Endothelial cell of umbilical vein (primary cell): ENCODE measurements at regions not wholly inside any gene's neighbourhood (a gene's known extent, or its start where the extent isn't known, plus 50 kb on each side); places are given as distances from the start of the nearest gene placed in this dataset.
"Not testable (repeated sequence)": the region's sequence is repeated elsewhere in the genome, so short reads cannot be mapped to it uniquely, and the experiment has no call there.

Source experiments
- BruUV-seq: library from RNA; stranded (reverse); fragments of 400-500 nt; replicated peaks from 2 replicates; lab custom pipeline; 2021; lab: Mats Ljungman, UMichigan
- CTCF ChIA-PET: fragments of 300-600, 350-600 bp; sonication (Branson Sonifier 250); formaldehyde crosslinking; loops from one replicate; lab custom pipeline; 2021; ENCODE audit warnings: antibody characterized with exemption, inconsistent platforms; lab: Charles Lee
- POLR2A ChIA-PET: fragments of 300-600, 350-600 bp; sonication (Branson Sonifier 250); formaldehyde crosslinking; loops from one replicate; lab custom pipeline; 2021; ENCODE audit warnings: antibody characterized with exemption, inconsistent platforms; lab: Charles Lee
- DNase-seq: peaks from one replicate; pipeline ENCODE4 v3.0.0-alpha.2; 2011; ENCODE audit warnings: low read depth, low spot score
- FAIRE-seq: peaks from 2 replicates; lab custom pipeline; 2011; peaks lifted over from hg19 to GRCh38; lab: Jason Lieb, UNC
- H2AFZ ChIP-seq: 2 replicates; pipeline ENCODE4 v1.6.0; 2012; ENCODE audit warnings: low read depth, low read length, control low read depth, inconsistent platforms
- H3K27ac ChIP-seq: 2 replicates; pipeline ENCODE4 v1.5.1; 2011; ENCODE audit warnings: low read depth, mild to moderate bottlenecking, control low read depth, low read length, moderate library complexity; ENCODE audit not compliant: insufficient read depth
- H3K27me3 ChIP-seq, 2 experiments: 2 replicates each; pipeline versions ENCODE4 v1.6.0 to v1.6.1; 2011; ENCODE audit warnings: low read length in 2 of 2, mixed read lengths in 1 of 2; ENCODE audit not compliant: control insufficient read depth in 2 of 2, insufficient read depth in 2 of 2
- H3K36me3 ChIP-seq, 2 experiments: 2 replicates in 1 of 2; 3 replicates in 1 of 2; pipeline ENCODE4 v1.5.1; 2011; ENCODE audit warnings: low read length in 2 of 2, mild to moderate bottlenecking in 1 of 2, moderate library complexity in 1 of 2; ENCODE audit not compliant: control insufficient read depth in 2 of 2, insufficient read depth in 2 of 2; ENCODE audit errors: extremely low read depth in 1 of 2
- H3K4me1 ChIP-seq: 3 replicates; pipeline ENCODE4 v1.5.1; 2011; ENCODE audit warnings: mild to moderate bottlenecking, low read length; ENCODE audit not compliant: control insufficient read depth, insufficient read depth; ENCODE audit errors: extremely low read depth
- H3K4me2 ChIP-seq: 2 replicates; pipeline ENCODE4 v1.6.1; 2011; ENCODE audit warnings: low read length, control low read depth, mixed read lengths; ENCODE audit not compliant: insufficient read depth
- H3K4me3 ChIP-seq, 3 experiments: fragments of 200-600 bp in 1 of 3; sonication (generic), shearing (Covaris generic) in 1 of 3; replicated peaks in 1 of 3; 2 replicates each; pipeline ENCODE4 v1.5.1; 2011 to 2016; ENCODE audit warnings: control low read depth in 3 of 3, low read length in 3 of 3, mild to moderate bottlenecking in 2 of 3, inconsistent platforms in 1 of 3, low read depth in 1 of 3, moderate library complexity in 1 of 3; ENCODE audit not compliant: insufficient read depth in 1 of 3
- H3K79me2 ChIP-seq: 2 replicates; pipeline ENCODE4 v1.6.0; 2012; ENCODE audit warnings: low read length, inconsistent platforms; ENCODE audit not compliant: control insufficient read depth, insufficient read depth
- H3K9ac ChIP-seq: replicated peaks from 2 replicates; pipeline ENCODE3; 2011; ENCODE audit warnings: low read length, control low read depth; ENCODE audit not compliant: insufficient read depth; ENCODE audit errors: extremely low read depth
- H3K9me1 ChIP-seq: replicated peaks from 3 replicates; pipeline ENCODE4 v1.6.0; 2011; ENCODE audit warnings: mild to moderate bottlenecking, low read length; ENCODE audit not compliant: control insufficient read depth, insufficient read depth; ENCODE audit errors: extremely low read depth
- H3K9me3 ChIP-seq: replicated peaks from 2 replicates; pipeline ENCODE4 v1.5.1; 2012; ENCODE audit warnings: low read length, inconsistent platforms; ENCODE audit not compliant: control insufficient read depth, insufficient read depth
- H4K20me1 ChIP-seq: replicated peaks from 2 replicates; pipeline ENCODE3; 2011; ENCODE audit warnings: mild to moderate bottlenecking, low read length; ENCODE audit not compliant: control insufficient read depth, insufficient read depth; ENCODE audit errors: extremely low read depth
- EZH2 ChIP-seq: IDR thresholded peaks from 2 replicates; pipeline ENCODE4 v1.6.1; 2012; ENCODE audit warnings: borderline replicate concordance, low read depth, mild to moderate bottlenecking, moderate library complexity, low read length, inconsistent platforms; ENCODE audit not compliant: severe bottlenecking
- FOS ChIP-seq: IDR thresholded peaks from 2 replicates; pipeline ENCODE4 v1.6.1; 2011; ENCODE audit warnings: mild to moderate bottlenecking, low read length, moderate library complexity, borderline replicate concordance; ENCODE audit not compliant: insufficient read depth
- GATA2 ChIP-seq: IDR thresholded peaks from 2 replicates; pipeline ENCODE4 v1.7.0; 2011; ENCODE audit warnings: low read depth, mild to moderate bottlenecking, moderate library complexity, mixed read lengths, low read length; ENCODE audit not compliant: insufficient read length, insufficient read depth
- JUN ChIP-seq: IDR thresholded peaks from 2 replicates; pipeline ENCODE4 v1.6.1; 2011; ENCODE audit warnings: borderline replicate concordance, low read depth; ENCODE audit not compliant: insufficient read length, insufficient read depth
- MAX ChIP-seq: IDR thresholded peaks from 2 replicates; pipeline ENCODE4 v1.6.1; 2011; ENCODE audit not compliant: insufficient read depth, insufficient read length
- MYC ChIP-seq: IDR thresholded peaks from one replicate; pipeline ENCODE4 v1.6.1; 2011; ENCODE audit warnings: mild to moderate bottlenecking, low read depth, low read length
- POLR2A ChIP-seq: IDR thresholded peaks from 2 replicates; pipeline ENCODE4 v1.6.1; 2012; ENCODE audit warnings: low read depth, mild to moderate bottlenecking, control low read depth, low read length
- POLR2AphosphoS5 ChIP-seq: IDR thresholded peaks from 2 replicates; pipeline ENCODE4 v1.6.1; 2012; ENCODE audit warnings: low read depth, mild to moderate bottlenecking, control low read depth, low read length, moderate library complexity; ENCODE audit not compliant: insufficient read depth
- dilution Hi-C: fragments of 300-500 bp; cut with MboI; formaldehyde crosslinking; loops from one replicate; pipeline ENCODE4 v1.15.0; 2019; ENCODE audit warnings: low sequenced_read_pairs; ENCODE audit not compliant: extremely low pct_ligation_motif_present
- intact Hi-C: fragments of 100-400 bp; cut with micrococcal nuclease; formaldehyde crosslinking; loops from one replicate; pipeline ENCODE4 v1.10.0; 2022
- TF ChIP-seq, protein P1 (sequence below), 2 donors: IDR thresholded peaks; 1 replicate in 1 of 2; 2 replicates in 1 of 2; pipeline ENCODE4 v1.5.1; 2011; ENCODE audit warnings: low read length in 2 of 2, mild to moderate bottlenecking in 2 of 2, moderate library complexity in 2 of 2, control low read depth in 1 of 2, inconsistent platforms in 1 of 2, low read depth in 1 of 2; ENCODE audit not compliant: insufficient read depth in 1 of 2; ENCODE audit errors: extremely low read depth in 1 of 2

DNA sequence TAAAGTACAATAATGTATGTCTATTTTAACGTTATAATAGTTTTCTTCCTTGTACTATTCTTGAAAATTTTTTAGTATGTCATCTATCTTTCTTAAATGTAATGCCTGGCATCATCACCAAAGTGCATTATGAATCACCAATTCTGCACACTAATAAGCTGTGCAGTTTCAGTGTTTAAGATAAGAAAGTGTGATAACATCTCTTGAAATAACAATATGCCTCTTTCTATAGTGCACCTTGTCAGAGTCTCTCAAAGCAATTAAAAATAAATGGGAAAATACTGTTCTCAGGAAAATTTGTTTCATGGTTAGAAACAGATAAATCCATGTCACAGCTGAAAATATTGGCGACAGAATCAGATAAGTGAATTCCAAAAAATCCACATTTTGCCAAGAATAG is 457.4 kb upstream of the PCDH10 start:
- no peaks in the 10 kb centered on the region for H3K27me3 ChIP-seq
- FAIRE-seq = no peak
- no peak for TF ChIP-seq EZH2
- TF ChIP-seq GATA2 = peak; percentile 58
- peak; percentile 16 for TF ChIP-seq FOS
- TF ChIP-seq JUN = no peak
- no peak overlapping the region for H2AFZ ChIP-seq
- H4K20me1 ChIP-seq = no peaks in the 10 kb centered on the region
- CTCF ChIA-PET = interaction anchor here (1.0 to 1.2 kb wide), 2 partner anchors 9 to 12 kb away, joined by 3 read pairs; no protein-coding TSS in a partner anchor
- BruUV-seq = no TSS peak
- no peak overlapping the region for H3K4me3 ChIP-seq
- no peaks in the 10 kb centered on the region for H3K9me3 ChIP-seq
- H3K79me2 ChIP-seq = no peaks in the 10 kb centered on the region
- no peak overlapping the region for H3K4me2 ChIP-seq
- no peak overlapping the region for H3K27ac ChIP-seq
- DNase-seq = peak; percentile 50
- dilution Hi-C loops (no loop called here), intact Hi-C loops (no loop called here)
- POLR2A ChIA-PET = no interaction called here
- H3K9me1 ChIP-seq = no peaks in the 10 kb centered on the region
- no peaks in the 10 kb centered on the region for H3K36me3 ChIP-seq
- no peak overlapping the region for H3K9ac ChIP-seq
- no peaks in the 10 kb centered on the region for H3K4me1 ChIP-seq

DNA sequence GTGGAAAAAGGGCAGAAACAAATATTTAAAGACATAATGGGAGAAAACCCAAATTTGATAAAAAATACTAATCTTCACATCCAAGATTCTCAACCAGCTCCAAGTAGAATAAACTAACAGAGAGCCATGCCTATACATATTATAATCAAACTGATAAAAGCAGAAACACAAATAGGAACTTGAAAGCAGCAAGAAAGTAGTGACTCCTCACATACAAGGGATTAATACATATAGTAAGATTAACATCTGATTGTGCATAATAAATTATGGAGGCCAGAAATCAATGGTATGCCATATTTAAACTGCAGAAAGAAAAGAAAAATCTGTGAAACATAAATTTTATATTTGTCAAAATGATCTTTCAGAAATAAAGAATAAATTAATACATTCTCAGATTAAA is 454.3 kb upstream of the PCDH10 start:
- CTCF ChIA-PET = no interaction called here
- Histone ChIP-seq H3K9me3 (no peaks in the 10 kb centered on the region), H4K20me1 (no peaks in the 10 kb centered on the region), H3K27me3 (no peaks in the 10 kb centered on the region), H3K79me2 (no peaks in the 10 kb centered on the region), H2AFZ (no peak overlapping the region), H3K4me3 (no peak overlapping the region), H3K9ac (no peak overlapping the region), H3K36me3 (no peaks in the 10 kb centered on the region), H3K27ac (no peak overlapping the region), H3K4me1 (no peaks in the 10 kb centered on the region), H3K9me1 (no peaks in the 10 kb centered on the region), H3K4me2 (no peak overlapping the region)
- POLR2A ChIA-PET = no interaction called here
- TF ChIP-seq MAX (no peak), GATA2 (no peak), EZH2 (no peak), POLR2A (no peak), POLR2AphosphoS5 (no peak), JUN (no peak), MYC (no peak), FOS (no peak)
- TF ChIP-seq, protein P1, sequence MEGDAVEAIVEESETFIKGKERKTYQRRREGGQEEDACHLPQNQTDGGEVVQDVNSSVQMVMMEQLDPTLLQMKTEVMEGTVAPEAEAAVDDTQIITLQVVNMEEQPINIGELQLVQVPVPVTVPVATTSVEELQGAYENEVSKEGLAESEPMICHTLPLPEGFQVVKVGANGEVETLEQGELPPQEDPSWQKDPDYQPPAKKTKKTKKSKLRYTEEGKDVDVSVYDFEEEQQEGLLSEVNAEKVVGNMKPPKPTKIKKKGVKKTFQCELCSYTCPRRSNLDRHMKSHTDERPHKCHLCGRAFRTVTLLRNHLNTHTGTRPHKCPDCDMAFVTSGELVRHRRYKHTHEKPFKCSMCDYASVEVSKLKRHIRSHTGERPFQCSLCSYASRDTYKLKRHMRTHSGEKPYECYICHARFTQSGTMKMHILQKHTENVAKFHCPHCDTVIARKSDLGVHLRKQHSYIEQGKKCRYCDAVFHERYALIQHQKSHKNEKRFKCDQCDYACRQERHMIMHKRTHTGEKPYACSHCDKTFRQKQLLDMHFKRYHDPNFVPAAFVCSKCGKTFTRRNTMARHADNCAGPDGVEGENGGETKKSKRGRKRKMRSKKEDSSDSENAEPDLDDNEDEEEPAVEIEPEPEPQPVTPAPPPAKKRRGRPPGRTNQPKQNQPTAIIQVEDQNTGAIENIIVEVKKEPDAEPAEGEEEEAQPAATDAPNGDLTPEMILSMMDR (IDR thresholded peaks at IDR 0.05; ENCODE audit: extremely low read depth in 1 of 2, insufficient read depth in 1 of 2, low read depth in 1 of 2, low read length in 2 of 2) = no peak
- no peak for DNase-seq
- intact Hi-C loops (no loop called here), dilution Hi-C loops (no loop called here)
- FAIRE-seq = no peak
- BruUV-seq = no TSS peak

DNA sequence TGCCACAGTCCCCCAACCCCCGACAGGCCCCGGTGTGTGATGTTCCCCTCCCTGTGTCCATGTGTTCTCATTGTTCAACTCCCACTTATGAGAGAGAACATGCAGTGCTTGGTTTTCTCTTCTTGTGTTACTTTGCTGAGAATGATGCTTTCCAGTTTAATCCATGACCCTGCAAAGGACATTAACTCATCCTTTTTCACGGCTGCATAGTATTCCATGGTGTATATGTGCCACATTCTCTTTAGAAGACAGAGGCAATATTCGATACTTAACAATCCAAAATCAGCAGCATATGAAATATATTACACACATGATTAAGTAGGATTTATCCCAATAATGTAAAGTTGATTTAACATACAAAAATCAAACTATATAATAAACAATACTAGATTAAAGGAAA is 451.6 kb upstream of the PCDH10 start:
- H3K4me2 ChIP-seq, DNase-seq, POLR2A ChIA-PET, H3K36me3 ChIP-seq, H2AFZ ChIP-seq, CTCF ChIA-PET, H3K4me3 ChIP-seq, intact Hi-C loops, H3K27me3 ChIP-seq, FAIRE-seq, BruUV-seq, H3K9me1 ChIP-seq, H3K9ac ChIP-seq, H3K9me3 ChIP-seq, H3K4me1 ChIP-seq, H3K79me2 ChIP-seq, H4K20me1 ChIP-seq, dilution Hi-C loops, H3K27ac ChIP-seq: not testable (repeated sequence)
